ENCODE measurements at regions not wholly inside any gene's neighbourhood (a gene's known extent, or its start where the extent isn't known, plus 50 kb on each side); places are given as distances from the start of the nearest gene placed in this dataset.

- FAIRE-seq, result no peak
- POLR2A ChIA-PET (ENCODE audit: partially characterized antibody), result no interaction called here
- CTCF ChIA-PET (ENCODE audit: partially characterized antibody), result interaction anchor here (0.8 to 1.4 kb wide), 3 partner anchors 12 to 90 kb away, joined by 3 to 4 read pairs (median 4); no protein-coding TSS in a partner anchor
- TF ChIP-seq CBX8 (IDR thresholded peaks at IDR 0.05; ENCODE audit: borderline replicate concordance, low read depth, low read length) (no peak), KDM4A (IDR thresholded peaks at IDR 0.05; ENCODE audit: low read depth, low read length, severe bottlenecking) (no peak), HDAC6 (IDR thresholded peaks at IDR 0.05; ENCODE audit: low read depth, low read length) (no peak), MAX (IDR thresholded peaks at IDR 0.05) (no peak), EZH2 (IDR thresholded peaks at IDR 0.05; ENCODE audit: low read depth, low read length, severe bottlenecking) (no peak), CEBPB (IDR thresholded peaks at IDR 0.05; ENCODE audit: low read depth, low read length) (no peak), SP4 (IDR thresholded peaks at IDR 0.05; ENCODE audit: low read length) (no peak), ATF2 (IDR thresholded peaks at IDR 0.05; ENCODE audit: low read length) (no peak), CBX5 (IDR thresholded peaks at IDR 0.05; ENCODE audit: low read depth, low read length) (no peak), YY1 (IDR thresholded peaks at IDR 0.05; ENCODE audit: low read depth, low read length) (no peak), NANOG (IDR thresholded peaks at IDR 0.05; ENCODE audit: insufficient read depth, low read depth, low read length, poor library complexity, severe bottlenecking) (no peak), NRF1 (IDR thresholded peaks at IDR 0.05; ENCODE audit: low read depth, low read length) (no peak), CHD1 (IDR thresholded peaks at IDR 0.05; ENCODE audit: low read depth, low read length) (no peak)
Observed at GRCh38 chr6:145544041-145544440, 191.3 kb downstream of the EPM2A start.

More at GRCh38 chr6:145544041-145544440, 191.3 kb downstream of the EPM2A start:
- Histone ChIP-seq H4K8ac (ENCODE audit: extremely low read depth, insufficient read depth, low read length) (no peak overlapping the region), H3K14ac (ENCODE audit: insufficient read length) (no peak overlapping the region), H4K20me1 (replicated peaks in 1 of 2; ENCODE audit: control insufficient read depth in 1 of 2, insufficient read depth in 2 of 2, low read length in 2 of 2) (no peaks in the 10 kb centered on the region), H2AFZ (ENCODE audit: low read length) (no peak overlapping the region), H2BK12ac (ENCODE audit: low read depth, low read length) (no peak overlapping the region), H3K4ac (replicated peaks; ENCODE audit: insufficient read length, low read depth, low read length) (no peak overlapping the region), H3K18ac (ENCODE audit: extremely low read depth, low read length) (no peak overlapping the region), H2AK5ac (ENCODE audit: low read depth, low read length) (no peak overlapping the region), H3K27ac (ENCODE audit: low read depth, low read length) (no peak overlapping the region), H3K4me1 (replicated peaks in 1 of 4; ENCODE audit: control insufficient read depth in 3 of 4, insufficient read depth in 4 of 4, low read length in 3 of 4) (no peaks in the 10 kb centered on the region), H3K56ac (replicated peaks; ENCODE audit: insufficient read length, low read depth, low read length) (no peak overlapping the region), H3K23me2 (ENCODE audit: low read depth, low read length) (no peaks in the 10 kb centered on the region), H2BK15ac (ENCODE audit: low read length) (no peak overlapping the region), H3K9ac (replicated peaks in 1 of 4; ENCODE audit: extremely low read depth in 1 of 4, low read depth in 3 of 4, low read length in 3 of 4) (no peak overlapping the region), H3K27me3 (replicated peaks in 1 of 4; ENCODE audit: control insufficient read depth in 3 of 4, extremely low read depth in 1 of 4, insufficient read depth in 3 of 4, low read length in 3 of 4) (no peaks in the 10 kb centered on the region), H2BK5ac (ENCODE audit: low read depth, low read length) (no peak overlapping the region), H3K79me1 (ENCODE audit: low read depth, low read length) (no peaks in the 10 kb centered on the region), H3K36me3 (ENCODE audit: control insufficient read depth in 2 of 4, insufficient read depth in 4 of 4, low read length in 3 of 4) (no peaks in the 10 kb centered on the region), H2BK20ac (ENCODE audit: low read length) (no peak overlapping the region), H3K79me2 (ENCODE audit: control insufficient read depth in 1 of 2, insufficient read depth in 2 of 2, low read length in 2 of 2) (no peaks in the 10 kb centered on the region), H4K5ac (ENCODE audit: insufficient read length, low read depth, low read length) (no peak overlapping the region), H2BK120ac (replicated peaks; ENCODE audit: low read depth, low read length) (no peak overlapping the region), H3K4me2 (ENCODE audit: insufficient read depth in 1 of 2, low read depth in 2 of 2, low read length in 2 of 2) (no peak overlapping the region), H3K9me3 (ENCODE audit: insufficient read depth in 2 of 2, low read depth in 1 of 2, low read length in 1 of 2) (no peaks in the 10 kb centered on the region), H3K4me3 (ENCODE audit: extremely low read depth in 1 of 4, insufficient read depth in 2 of 4, low read depth in 3 of 4, low read length in 4 of 4) (no peak overlapping the region), H4K91ac (replicated peaks; ENCODE audit: insufficient read length, low read length) (no peak overlapping the region), H3K23ac (ENCODE audit: insufficient read length) (no peak overlapping the region)
- WGBS, 2 experiments (ENCODE audit: extremely low coverage in 1 of 2, insufficient coverage in 1 of 2, insufficient read length in 1 of 2, insufficient replicate concordance in 2 of 2, low coverage in 1 of 2, low lambda C conversion rate in 2 of 2, missing lambda C conversion rate in 1 of 2), result 82% methylated on average over 1 of the region's 1 CpG; no CpG with 5 or more reads in 1 of the 2 experiments
- DNase-seq (ENCODE audit: low read depth in 1 of 2, low spot score in 2 of 2), result no peak

Measured in H1 (cell line).